Brain microvascular endothelial cell (primary cell): ENCODE measurements at regions not wholly inside any gene's neighbourhood (a gene's known extent, or its start where the extent isn't known, plus 50 kb on each side); places are given as distances from the start of the nearest gene placed in this dataset.

ENCODE experiments used
- DNase-seq: peaks from one replicate; pipeline ENCODE4 v3.0.0-alpha.2; 2020
- H3K27ac ChIP-seq: fragments of 250-450 bp; sonication (Bioruptor Pico); 2 replicates; pipeline ENCODE4 v1.5.1; 2020; ENCODE audit warnings: mild to moderate bottlenecking, moderate library complexity
- H3K27me3 ChIP-seq: fragments of 250-450 bp; sonication (Bioruptor Pico); replicated peaks from 2 replicates; pipeline ENCODE4 v1.5.1; 2020; ENCODE audit warnings: mild to moderate bottlenecking
- H3K36me3 ChIP-seq: fragments of 250-450 bp; sonication (Bioruptor Pico); replicated peaks from 2 replicates; pipeline ENCODE4 v1.5.1; 2020; ENCODE audit warnings: mild to moderate bottlenecking
- H3K4me3 ChIP-seq: 2 replicates; pipeline ENCODE4 v1.5.1; 2011; ENCODE audit warnings: low read depth, mild to moderate bottlenecking, control low read depth, low read length, moderate library complexity
- CTCF ChIP-seq: IDR thresholded peaks from 2 replicates; pipeline ENCODE4 v1.5.1; 2011; ENCODE audit warnings: low read depth, mild to moderate bottlenecking, moderate library complexity, low read length, control low read depth, inconsistent platforms; ENCODE audit errors: missing control alignments
- in situ Hi-C: cut with HindIII; loops from 2 replicates; pipeline ENCODE4 v1.10.0; 2017; ENCODE audit warnings: low sequenced_read_pairs, low pct_ligation_motif_present

GRCh38 chr4:82267506-82267905, 106.3 kb downstream of the HNRNPD start:
- Histone ChIP-seq H3K36me3 (no peaks in the 10 kb centered on the region), H3K27ac (no peak overlapping the region), H3K4me3 (no peak overlapping the region), H3K27me3 (no peaks in the 10 kb centered on the region)
- no peak for TF ChIP-seq CTCF
- in situ Hi-C loops = no loop called here
- DNase-seq = no peak

GRCh38 chr4:82266345-82266744, 107.4 kb downstream of the HNRNPD start:
- H3K4me3 ChIP-seq = no peak overlapping the region
- TF ChIP-seq CTCF = no peak
- in situ Hi-C loops = no loop called here
- DNase-seq = no peak
- no peaks in the 10 kb centered on the region for H3K27me3 ChIP-seq
- H3K36me3 ChIP-seq = no peaks in the 10 kb centered on the region
- H3K27ac ChIP-seq = no peak overlapping the region

GRCh38 chr4:82261084-82261483, 112.7 kb downstream of the HNRNPD start:
- H3K4me3 ChIP-seq = no peak overlapping the region
- H3K36me3 ChIP-seq = no peaks in the 10 kb centered on the region
- no peak overlapping the region for H3K27ac ChIP-seq
- no peak for TF ChIP-seq CTCF
- no peaks in the 10 kb centered on the region for H3K27me3 ChIP-seq
- DNase-seq = no peak
- in situ Hi-C loops = no loop called here

- in situ Hi-C loops = no loop called here
- H3K36me3 ChIP-seq = no peaks in the 10 kb centered on the region
- DNase-seq = no peak
- no peak overlapping the region for H3K4me3 ChIP-seq
- no peak overlapping the region for H3K27ac ChIP-seq
- no peaks in the 10 kb centered on the region for H3K27me3 ChIP-seq
- no peak for TF ChIP-seq CTCF
Observed at GRCh38 chr4:82260632-82261031, 113.2 kb downstream of the HNRNPD start.

GRCh38 chr4:82256718-82257117, 117.1 kb downstream of the HNRNPD start:
- Histone ChIP-seq H3K4me3 (no peak overlapping the region), H3K27ac (no peak overlapping the region), H3K27me3 (no peaks in the 10 kb centered on the region), H3K36me3 (no peaks in the 10 kb centered on the region)
- no peak for TF ChIP-seq CTCF
- in situ Hi-C loops = no loop called here
- no peak for DNase-seq

- no peak for DNase-seq
- no peaks in the 10 kb centered on the region for H3K27me3 ChIP-seq
- H3K27ac ChIP-seq = no peak overlapping the region
- in situ Hi-C loops = no loop called here
- no peak overlapping the region for H3K4me3 ChIP-seq
- H3K36me3 ChIP-seq = no peaks in the 10 kb centered on the region
- no peak for TF ChIP-seq CTCF
Observed at GRCh38 chr4:82255657-82256056, 118.1 kb downstream of the HNRNPD start.
